B cell (primary cell): ENCODE measurements at regions not wholly inside any gene's neighbourhood (a gene's known extent, or its start where the extent isn't known, plus 50 kb on each side); places are given as distances from the start of the nearest gene placed in this dataset.

ENCODE experiments used
- ATAC-seq: fragments of 200-7000 bp; cut with Tn5 transposase; one replicate; pipeline ENCODE4 v1.10.0; 2021; ENCODE audit warnings: low read depth, mild to moderate bottlenecking, moderate number of reproducible peaks, moderate library complexity
- CTCF ChIA-PET: fragments of 350-600 bp; sonication (Branson Sonifier 250); formaldehyde crosslinking; loops from one replicate; lab custom pipeline; 2021; ENCODE audit warnings: antibody characterized with exemption, inconsistent platforms; lab: Charles Lee
- POLR2A ChIA-PET: fragments of 350-600 bp; sonication (Branson Sonifier 250); formaldehyde crosslinking; loops from one replicate; lab custom pipeline; 2021; ENCODE audit warnings: antibody characterized with exemption; lab: Charles Lee
- DNase-seq: peaks from one replicate; pipeline ENCODE4 v3.0.0; 2013
- H2AFZ ChIP-seq: 2 replicates; pipeline ENCODE4 v1.6.1; 2012; ENCODE audit warnings: mild to moderate bottlenecking, low read depth, low read length; ENCODE audit not compliant: insufficient read depth, poor library complexity, severe bottlenecking
- H3K27ac ChIP-seq, 2 donors: 1 replicate in 1 of 2; 2 replicates in 1 of 2; pipeline ENCODE4 v1.5.1; 2012 to 2013; ENCODE audit warnings: low read length in 2 of 2, mild to moderate bottlenecking in 2 of 2, moderate library complexity in 1 of 2
- H3K27me3 ChIP-seq, 4 experiments: fragments of 200-600 bp in 1 of 4; sonication (generic) in 1 of 4; replicated peaks in 1 of 4; 1 replicate in 2 of 4; 2 replicates in 2 of 4; pipeline versions ENCODE4 v1.6.1 to v1.7.0; 2013 to 2016; ENCODE audit warnings: low read length in 3 of 4, mild to moderate bottlenecking in 2 of 4, mixed read lengths in 1 of 4, moderate library complexity in 1 of 4; ENCODE audit not compliant: insufficient read depth in 4 of 4, control insufficient read depth in 3 of 4; ENCODE audit errors: control extremely low read depth in 1 of 4
- H3K36me3 ChIP-seq, 2 experiments: replicated peaks in 1 of 2; 1 replicate in 1 of 2; 2 replicates in 1 of 2; pipeline versions ENCODE4 v1.6.1 to v1.7.1; 2013; ENCODE audit warnings: low read length in 1 of 2; ENCODE audit not compliant: insufficient read depth in 2 of 2, control insufficient read depth in 1 of 2; ENCODE audit errors: control extremely low read depth in 1 of 2, extremely low read depth in 1 of 2
- H3K4me1 ChIP-seq, 2 donors: fragments of 200-600 bp in 1 of 2; sonication (generic) in 1 of 2; 1 replicate in 1 of 2; 2 replicates in 1 of 2; pipeline versions ENCODE4 v1.5.1 to v1.6.1; 2013 to 2017; ENCODE audit warnings: low read length in 2 of 2; ENCODE audit not compliant: control insufficient read depth in 2 of 2, insufficient read depth in 2 of 2
- H3K4me2 ChIP-seq: replicated peaks from 2 replicates; pipeline ENCODE3; 2012; ENCODE audit warnings: mild to moderate bottlenecking, low read depth, low read length; ENCODE audit not compliant: poor library complexity, severe bottlenecking
- H3K4me3 ChIP-seq, 5 experiments: fragments of 200-600 bp in 1 of 5; sonication (generic) in 1 of 5; 1 replicate in 3 of 5; 2 replicates in 2 of 5; pipeline versions ENCODE4 v1.5.1 to v1.7.0; 2011 to 2016; ENCODE audit warnings: low read length in 4 of 5, mild to moderate bottlenecking in 4 of 5, low read depth in 2 of 5, control low read depth in 1 of 5, moderate library complexity in 1 of 5; ENCODE audit not compliant: insufficient read depth in 1 of 5; ENCODE audit errors: control extremely low read depth in 1 of 5, extremely low read depth in 1 of 5
- H3K79me2 ChIP-seq: fragments of 200-600 bp; sonication (generic); one replicate; pipeline ENCODE4 v1.6.0; 2016; ENCODE audit warnings: low read length; ENCODE audit not compliant: control insufficient read depth, insufficient read depth
- H3K9ac ChIP-seq: fragments of 200-600 bp; sonication (generic); 2 replicates; pipeline ENCODE4 v1.6.1; 2017; ENCODE audit warnings: mild to moderate bottlenecking, low read length, moderate library complexity
- H3K9me3 ChIP-seq, 3 donors: one replicate each; pipeline versions ENCODE4 v1.6.1 to v1.7.1; 2013; ENCODE audit warnings: low read length in 2 of 3; ENCODE audit not compliant: control insufficient read depth in 2 of 3, insufficient read depth in 1 of 3; ENCODE audit errors: control extremely low read depth in 1 of 3
- H4K20me1 ChIP-seq: 2 replicates; pipeline ENCODE4 v1.6.0; 2012; ENCODE audit warnings: mild to moderate bottlenecking, low read length; ENCODE audit not compliant: insufficient read depth, control insufficient read depth, poor library complexity, severe bottlenecking
- H3K27ac Mint-ChIP-seq: one replicate; pipeline ENCODE4 v1.8.0; 2021; ENCODE audit warnings: mixed read lengths
- H3K27me3 Mint-ChIP-seq: one replicate; pipeline ENCODE4 v1.8.0; 2021; ENCODE audit warnings: mixed read lengths
- H3K4me1 Mint-ChIP-seq: one replicate; pipeline ENCODE4 v1.8.0; 2021; ENCODE audit warnings: mixed read lengths
- H3K4me3 Mint-ChIP-seq: one replicate; pipeline ENCODE4 v1.8.0; 2021; ENCODE audit warnings: mixed read lengths
- H3K9me3 Mint-ChIP-seq: one replicate; pipeline ENCODE4 v1.8.0; 2022; ENCODE audit warnings: mixed read lengths; ENCODE audit not compliant: insufficient read depth
- EZH2 ChIP-seq: IDR thresholded peaks from 2 replicates; pipeline ENCODE4 v1.6.1; 2012; ENCODE audit warnings: borderline replicate concordance, low read depth, mild to moderate bottlenecking, moderate library complexity, low read length; ENCODE audit not compliant: insufficient read depth, poor library complexity, severe bottlenecking
- WGBS: methylation state at CpG from one replicate; pipeline ENCODE4 v1.1.5; 2013; ENCODE audit warnings: missing lambda C conversion rate; ENCODE audit not compliant: insufficient coverage; 5-methylcytosine and 5-hydroxymethylcytosine counted together
- intact Hi-C: fragments of 100-400 bp; cut with micrococcal nuclease; formaldehyde crosslinking; loops from one replicate; pipeline ENCODE4 v1.10.0; 2022
- TF ChIP-seq, protein P1 (sequence below): fragments of 200-600 bp; IDR thresholded peaks from one replicate; pipeline ENCODE4 v1.8.0; 2022; ENCODE audit warnings: antibody characterized with exemption, mild to moderate bottlenecking

DNA sequence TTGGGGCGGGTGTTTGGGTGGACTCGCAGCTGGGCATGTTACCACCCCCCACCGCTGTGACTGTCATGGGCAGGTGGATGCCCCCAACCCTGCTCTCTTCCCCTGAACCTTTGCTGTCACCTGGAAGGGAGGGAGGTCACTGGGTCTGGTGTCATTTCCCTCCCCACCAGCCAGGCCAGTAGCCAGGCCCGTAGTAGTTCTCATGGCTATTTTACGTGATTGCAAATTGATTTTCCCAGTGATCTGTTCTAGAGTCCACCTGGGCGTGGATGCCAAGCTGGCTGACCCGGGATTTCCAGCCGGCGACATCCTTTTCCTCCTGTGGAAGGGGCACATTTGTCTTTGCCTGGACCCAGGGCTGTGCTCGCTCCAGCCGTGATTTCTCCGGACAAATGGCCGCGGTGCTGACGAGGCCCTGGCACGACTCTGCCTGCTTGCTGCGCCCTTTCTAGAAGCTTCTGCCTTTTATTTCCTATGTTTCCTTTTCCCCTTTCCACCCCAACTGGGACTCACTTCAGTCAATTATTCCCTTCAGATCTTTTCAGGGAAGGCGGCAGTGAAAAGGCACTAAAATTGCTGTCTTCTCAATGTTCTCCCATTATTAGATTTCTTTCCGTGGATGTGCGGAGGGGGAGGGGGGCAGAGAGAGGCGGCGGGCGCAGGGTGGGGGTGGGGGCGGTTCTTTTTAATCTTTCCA is 226.9 kb upstream of the CIBAR2 start:
- no peaks in the 10 kb centered on the region for H3K36me3 ChIP-seq
- H4K20me1 ChIP-seq: no peaks in the 10 kb centered on the region
- H3K4me1 ChIP-seq: peaks cover 11 to 14% of the 10 kb centered on the region in 2 donors
- H3K4me3 ChIP-seq: no peak overlapping the region
- Mint-ChIP-seq H3K27ac (no peak overlapping the region), H3K9me3 (no peaks in the 10 kb centered on the region), H3K4me1 (peaks cover 11% of the 10 kb centered on the region), H3K27me3 (peaks cover 46% of the 10 kb centered on the region), H3K4me3 (no peak overlapping the region)
- peaks cover 0 to 21% (median 6%) of the 10 kb centered on the region in 4 experiments for H3K27me3 ChIP-seq
- H3K79me2 ChIP-seq: no peaks in the 10 kb centered on the region
- TF ChIP-seq EZH2: no peak
- TF ChIP-seq, protein P1, sequence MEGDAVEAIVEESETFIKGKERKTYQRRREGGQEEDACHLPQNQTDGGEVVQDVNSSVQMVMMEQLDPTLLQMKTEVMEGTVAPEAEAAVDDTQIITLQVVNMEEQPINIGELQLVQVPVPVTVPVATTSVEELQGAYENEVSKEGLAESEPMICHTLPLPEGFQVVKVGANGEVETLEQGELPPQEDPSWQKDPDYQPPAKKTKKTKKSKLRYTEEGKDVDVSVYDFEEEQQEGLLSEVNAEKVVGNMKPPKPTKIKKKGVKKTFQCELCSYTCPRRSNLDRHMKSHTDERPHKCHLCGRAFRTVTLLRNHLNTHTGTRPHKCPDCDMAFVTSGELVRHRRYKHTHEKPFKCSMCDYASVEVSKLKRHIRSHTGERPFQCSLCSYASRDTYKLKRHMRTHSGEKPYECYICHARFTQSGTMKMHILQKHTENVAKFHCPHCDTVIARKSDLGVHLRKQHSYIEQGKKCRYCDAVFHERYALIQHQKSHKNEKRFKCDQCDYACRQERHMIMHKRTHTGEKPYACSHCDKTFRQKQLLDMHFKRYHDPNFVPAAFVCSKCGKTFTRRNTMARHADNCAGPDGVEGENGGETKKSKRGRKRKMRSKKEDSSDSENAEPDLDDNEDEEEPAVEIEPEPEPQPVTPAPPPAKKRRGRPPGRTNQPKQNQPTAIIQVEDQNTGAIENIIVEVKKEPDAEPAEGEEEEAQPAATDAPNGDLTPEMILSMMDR: no peak
- ChIA-PET CTCF (interaction anchor here (0.5 kb wide), 1 partner anchor 86 kb away, joined by 3 read pairs; no protein-coding TSS in a partner anchor), POLR2A (no interaction called here)
- no peak overlapping the region for H3K27ac ChIP-seq
- DNase-seq: no peak
- H3K9me3 ChIP-seq: peaks cover 0 to 4% (median 0%) of the 10 kb centered on the region in 3 donors
- intact Hi-C loops: no loop called here
- H3K4me2 ChIP-seq: no peak overlapping the region
- ATAC-seq: no peak
- no peak overlapping the region for H2AFZ ChIP-seq
- no peak overlapping the region for H3K9ac ChIP-seq
- WGBS: 98% methylated on average over 11 of the region's 24 CpGs

DNA sequence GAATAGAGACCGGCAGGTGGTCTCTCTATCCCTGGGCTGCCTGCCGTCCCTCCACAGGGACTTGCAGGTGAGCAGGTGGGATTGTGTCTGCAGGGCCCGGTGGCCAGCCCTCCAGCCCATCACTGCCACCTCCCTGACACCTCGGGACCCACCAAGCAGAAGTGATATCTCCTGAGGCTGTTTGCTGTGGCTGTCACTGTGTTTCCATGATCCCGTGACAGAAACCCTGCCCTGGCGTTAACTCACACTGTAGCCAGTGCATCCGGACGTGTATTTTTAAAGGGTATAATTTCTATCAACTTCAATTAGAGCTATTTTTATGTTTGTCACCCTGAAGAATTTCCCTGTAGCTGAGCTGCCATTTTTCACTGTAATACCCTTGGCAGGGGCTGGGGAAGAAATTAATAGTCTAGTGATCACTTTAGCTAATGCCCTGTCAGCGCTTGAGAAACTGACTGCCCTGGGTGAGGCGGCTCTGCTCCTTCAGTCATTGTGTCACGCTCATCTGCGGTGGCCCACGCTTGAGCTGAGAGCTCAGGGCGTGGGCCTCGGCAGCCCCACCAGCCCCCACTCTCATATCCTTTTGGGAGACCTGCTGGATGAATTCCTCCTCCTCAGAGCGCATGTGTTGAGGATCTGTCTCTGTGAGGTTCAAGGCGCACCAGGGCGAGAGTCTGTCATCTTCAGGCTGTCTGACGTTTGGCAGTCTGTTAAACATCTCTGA is 229.9 kb upstream of the CIBAR2 start:
- Mint-ChIP-seq H3K4me1 (no peaks in the 10 kb centered on the region), H3K9me3 (peaks cover 3% of the 10 kb centered on the region), H3K4me3 (no peak overlapping the region), H3K27me3 (peaks cover 28% of the 10 kb centered on the region), H3K27ac (no peak overlapping the region)
- DNase-seq (no peak), ATAC-seq (no peak)
- no peaks in the 10 kb centered on the region for H4K20me1 ChIP-seq
- no peaks in the 10 kb centered on the region for H3K36me3 ChIP-seq
- CTCF ChIA-PET: no interaction called here
- H3K9ac ChIP-seq: no peak overlapping the region
- TF ChIP-seq, protein P1: no peak
- TF ChIP-seq EZH2: no peak
- H3K27ac ChIP-seq: no peak overlapping the region
- POLR2A ChIA-PET: no interaction called here
- H3K4me3 ChIP-seq: no peak overlapping the region
- H3K9me3 ChIP-seq: no peaks in the 10 kb centered on the region
- 88% methylated on average over 9 of the region's 19 CpGs for WGBS
- no peak overlapping the region for H3K4me2 ChIP-seq
- H2AFZ ChIP-seq: no peak overlapping the region
- H3K27me3 ChIP-seq: no peaks in the 10 kb centered on the region
- intact Hi-C loops: no loop called here
- no peaks in the 10 kb centered on the region for H3K79me2 ChIP-seq
- no peaks in the 10 kb centered on the region for H3K4me1 ChIP-seq
